Mesendoderm (in vitro differentiated cells): ENCODE measurements at regions not wholly inside any gene's neighbourhood (a gene's known extent, or its start where the extent isn't known, plus 50 kb on each side); places are given as distances from the start of the nearest gene placed in this dataset.
A peak's percentile ranks its signal among the peaks of the same experiment; 100 is the strongest.

Experiments
- DNase-seq: peaks from one replicate; pipeline ENCODE4 v3.0.0; 2013
- H2AK5ac ChIP-seq: 2 replicates; pipeline ENCODE4 v1.6.1; 2013; ENCODE audit warnings: low read length, inconsistent platforms
- H2BK120ac ChIP-seq: 2 replicates; pipeline ENCODE4 v1.6.1; 2013; ENCODE audit warnings: low read depth, mild to moderate bottlenecking, low read length, moderate library complexity, mixed read lengths
- H2BK15ac ChIP-seq: replicated peaks from 2 replicates; pipeline ENCODE4 v1.6.1; 2013; ENCODE audit warnings: low read depth, mild to moderate bottlenecking, moderate library complexity
- H2BK5ac ChIP-seq: 2 replicates; pipeline ENCODE4 v1.6.1; 2013; ENCODE audit warnings: low read length, inconsistent platforms
- H3K18ac ChIP-seq: 2 replicates; pipeline ENCODE4 v1.6.1; 2013; ENCODE audit warnings: mild to moderate bottlenecking, low read length, mixed read lengths
- H3K23ac ChIP-seq: one replicate; pipeline ENCODE4 v1.6.1; 2013; ENCODE audit warnings: low read length
- H3K27ac ChIP-seq: 2 replicates; pipeline ENCODE4 v1.5.1; 2013; ENCODE audit warnings: low read depth, mild to moderate bottlenecking, inconsistent platforms, low read length, moderate library complexity
- H3K27me3 ChIP-seq: 2 replicates; pipeline ENCODE4 v1.6.1; 2013; ENCODE audit warnings: low read length, control low read depth, mild to moderate bottlenecking, inconsistent platforms; ENCODE audit not compliant: insufficient read depth, poor library complexity
- H3K36me3 ChIP-seq: 2 replicates; pipeline ENCODE4 v1.6.1; 2013; ENCODE audit warnings: low read length, inconsistent platforms; ENCODE audit not compliant: control insufficient read depth, insufficient read depth
- H3K4ac ChIP-seq: one replicate; pipeline ENCODE4 v1.6.1; 2013; ENCODE audit warnings: low read depth, mild to moderate bottlenecking, low read length, moderate library complexity
- H3K4me1 ChIP-seq: 2 replicates; pipeline ENCODE4 v1.6.1; 2013; ENCODE audit warnings: low read depth, low read length, inconsistent platforms; ENCODE audit not compliant: control insufficient read depth
- H3K4me2 ChIP-seq: 2 replicates; pipeline ENCODE4 v1.6.1; 2013; ENCODE audit warnings: low read length
- H3K4me3 ChIP-seq: 2 replicates; pipeline ENCODE4 v1.5.1; 2013; ENCODE audit warnings: mild to moderate bottlenecking, low read length
- H3K56ac ChIP-seq: one replicate; pipeline ENCODE4 v1.6.1; 2013; ENCODE audit warnings: low read length
- H3K79me1 ChIP-seq: 2 replicates; pipeline ENCODE4 v1.6.1; 2013; ENCODE audit warnings: low read length, inconsistent platforms
- H3K79me2 ChIP-seq: 2 replicates; pipeline ENCODE4 v1.6.1; 2013; ENCODE audit warnings: mild to moderate bottlenecking, low read length; ENCODE audit not compliant: control insufficient read depth, insufficient read depth
- H3K9ac ChIP-seq: 2 replicates; pipeline ENCODE4 v1.6.1; 2013; ENCODE audit warnings: low read length, inconsistent platforms
- H4K5ac ChIP-seq: one replicate; pipeline ENCODE4 v1.6.1; 2013; ENCODE audit warnings: low read length
- H4K8ac ChIP-seq: one replicate; pipeline ENCODE4 v1.6.1; 2013; ENCODE audit warnings: low read depth, mild to moderate bottlenecking, control low read depth, low read length, moderate library complexity
- WGBS: extraction: QIAGEN DNeasy Blood & Tissue Kit; methylation state at CpG from one replicate; pipeline ENCODE4 v1.1.7; 2013; ENCODE audit warnings: low lambda C conversion rate, missing lambda C conversion rate; ENCODE audit not compliant: insufficient coverage; ENCODE audit errors: extremely low coverage; 5-methylcytosine and 5-hydroxymethylcytosine counted together

DNA sequence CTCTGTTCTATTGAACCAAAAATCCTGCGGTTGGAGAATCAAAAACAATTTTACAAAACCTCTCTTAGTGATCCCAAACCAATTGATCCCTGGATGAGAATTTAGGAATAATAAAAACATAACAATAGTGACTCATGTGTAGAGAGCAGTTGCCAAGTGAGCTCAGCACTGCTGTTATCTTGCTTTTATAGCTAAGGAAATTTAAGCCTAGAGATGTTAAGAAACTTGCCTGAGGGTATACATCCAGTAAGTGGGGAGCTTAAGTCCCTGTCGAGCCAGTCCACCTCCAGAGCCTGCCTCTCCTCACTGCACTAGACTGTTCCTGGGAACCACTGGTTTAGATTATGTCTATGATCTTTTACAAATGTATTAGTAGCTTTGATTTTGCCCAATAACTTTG is 358.4 kb upstream of the LMCD1 start:
- no peak overlapping the region for H3K27ac ChIP-seq
- H3K18ac ChIP-seq = peak overlapping the region; percentile 51
- no peak overlapping the region for H3K23ac ChIP-seq
- no peak overlapping the region for H3K4ac ChIP-seq
- H3K36me3 ChIP-seq = no peaks in the 10 kb centered on the region
- H2AK5ac ChIP-seq = no peak overlapping the region
- no peak overlapping the region for H3K4me2 ChIP-seq
- H4K8ac ChIP-seq = no peak overlapping the region
- no peak overlapping the region for H2BK15ac ChIP-seq
- H3K56ac ChIP-seq = no peak overlapping the region
- H3K9ac ChIP-seq = no peak overlapping the region
- no peak overlapping the region for H2BK5ac ChIP-seq
- H4K5ac ChIP-seq = no peak overlapping the region
- no peak overlapping the region for H3K4me3 ChIP-seq
- no peaks in the 10 kb centered on the region for H3K79me1 ChIP-seq
- no CpG with 5 or more reads among the region's 2 CpGs for WGBS
- no peaks in the 10 kb centered on the region for H3K79me2 ChIP-seq
- no peak overlapping the region for H2BK120ac ChIP-seq
- peaks cover 4% of the 10 kb centered on the region for H3K4me1 ChIP-seq
- DNase-seq = peak; percentile 63
- H3K27me3 ChIP-seq = no peaks in the 10 kb centered on the region

- H3K23ac ChIP-seq = no peak overlapping the region
- no peak overlapping the region for H3K4ac ChIP-seq
- no peak overlapping the region for H2BK5ac ChIP-seq
- H2BK15ac ChIP-seq = no peak overlapping the region
- no peak overlapping the region for H3K56ac ChIP-seq
- no peaks in the 10 kb centered on the region for H3K79me1 ChIP-seq
- peaks cover 4% of the 10 kb centered on the region for H3K4me1 ChIP-seq
- H3K27ac ChIP-seq = no peak overlapping the region
- H3K9ac ChIP-seq = no peak overlapping the region
- H3K4me3 ChIP-seq = no peak overlapping the region
- no peak overlapping the region for H3K4me2 ChIP-seq
- WGBS = no CpG with 5 or more reads among the region's 2 CpGs
- H3K27me3 ChIP-seq = no peaks in the 10 kb centered on the region
- no peaks in the 10 kb centered on the region for H3K79me2 ChIP-seq
- DNase-seq = no peak
- peak overlapping the region; percentile 65 for H4K8ac ChIP-seq
- H3K18ac ChIP-seq = peak overlapping the region; percentile 60
- no peak overlapping the region for H2AK5ac ChIP-seq
- H4K5ac ChIP-seq = no peak overlapping the region
- H2BK120ac ChIP-seq = no peak overlapping the region
- H3K36me3 ChIP-seq = no peaks in the 10 kb centered on the region
These were observed 356.0 kb upstream of the LMCD1 start for GRCh38 chr3:8145661-8146060.

DNA sequence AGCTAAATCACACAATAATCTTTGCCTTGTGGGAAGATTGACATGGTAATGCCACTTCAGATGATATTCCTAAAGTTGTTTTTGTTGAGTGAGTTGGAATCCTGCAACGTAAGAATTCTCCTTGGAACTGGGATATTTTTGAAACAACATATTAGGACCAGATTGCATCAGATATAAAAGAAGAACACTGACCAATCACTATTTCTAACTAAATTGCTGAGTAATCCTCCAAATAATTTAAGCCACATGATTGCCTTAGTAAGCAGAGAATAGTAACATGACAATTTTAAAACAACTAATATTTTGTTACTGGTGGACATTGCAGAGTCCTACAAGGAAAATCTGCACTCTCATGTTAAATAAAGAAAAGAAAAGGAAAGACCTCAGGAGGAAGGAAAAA is 353.9 kb upstream of the LMCD1 start:
- Histone ChIP-seq H3K4ac (no peak overlapping the region), H2BK5ac (no peak overlapping the region), H3K23ac (no peak overlapping the region), H3K79me1 (no peaks in the 10 kb centered on the region), H3K18ac (no peak overlapping the region), H3K4me2 (no peak overlapping the region), H2AK5ac (no peak overlapping the region), H2BK15ac (no peak overlapping the region), H3K4me3 (no peak overlapping the region), H4K5ac (no peak overlapping the region), H3K36me3 (no peaks in the 10 kb centered on the region), H4K8ac (no peak overlapping the region), H3K4me1 (peaks cover 4% of the 10 kb centered on the region), H3K27ac (no peak overlapping the region), H3K27me3 (no peaks in the 10 kb centered on the region), H3K56ac (no peak overlapping the region), H3K79me2 (no peaks in the 10 kb centered on the region), H2BK120ac (no peak overlapping the region), H3K9ac (no peak overlapping the region)
- DNase-seq = no peak
- no CpG with 5 or more reads among the region's 1 CpG for WGBS

DNA sequence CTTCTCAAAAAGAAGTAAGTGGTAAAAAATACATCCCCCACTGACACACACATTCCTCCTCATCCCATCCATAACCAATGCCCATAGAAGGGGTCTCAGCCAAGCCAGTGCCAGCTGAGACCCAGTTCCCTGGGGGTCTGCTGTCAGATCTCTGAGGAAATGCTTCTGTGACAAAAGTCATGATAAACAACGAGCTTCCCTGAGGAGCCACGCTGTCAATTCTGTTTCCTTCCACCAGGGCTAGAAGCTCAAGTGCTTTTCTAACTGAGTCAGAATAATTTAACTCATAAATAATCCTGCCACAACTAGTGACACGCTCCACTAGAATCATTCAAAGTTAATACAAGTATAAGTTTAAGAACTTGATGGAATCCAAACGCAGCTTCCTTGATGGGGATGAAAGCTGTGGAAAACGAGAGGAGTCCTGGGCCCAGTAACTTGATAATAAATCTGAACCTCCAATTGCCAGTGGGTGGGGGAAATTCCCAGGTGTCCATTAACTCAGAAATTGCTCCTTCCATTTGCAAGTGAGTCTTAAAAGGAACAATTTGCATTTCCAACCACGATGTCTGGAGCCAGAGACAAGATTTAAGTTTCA is 348.7 kb upstream of the LMCD1 start:
- H3K27me3 ChIP-seq = no peaks in the 10 kb centered on the region
- no peak overlapping the region for H3K23ac ChIP-seq
- no peak overlapping the region for H3K4ac ChIP-seq
- H3K4me1 ChIP-seq = no peaks in the 10 kb centered on the region
- H2BK5ac ChIP-seq = no peak overlapping the region
- no peak overlapping the region for H3K18ac ChIP-seq
- H3K4me2 ChIP-seq = no peak overlapping the region
- H2BK15ac ChIP-seq = no peak overlapping the region
- H3K27ac ChIP-seq = no peak overlapping the region
- H4K5ac ChIP-seq = no peak overlapping the region
- H2BK120ac ChIP-seq = peak overlapping the region; percentile 85
- no peak overlapping the region for H3K4me3 ChIP-seq
- peak; percentile 40 for DNase-seq
- no peak overlapping the region for H3K56ac ChIP-seq
- no peaks in the 10 kb centered on the region for H3K79me1 ChIP-seq
- no peaks in the 10 kb centered on the region for H3K79me2 ChIP-seq
- H2AK5ac ChIP-seq = no peak overlapping the region
- peak overlapping the region; percentile 57 for H4K8ac ChIP-seq
- WGBS = no CpG with 5 or more reads among the region's 6 CpGs
- no peak overlapping the region for H3K9ac ChIP-seq
- no peaks in the 10 kb centered on the region for H3K36me3 ChIP-seq

- no peak overlapping the region for H4K5ac ChIP-seq
- H3K4ac ChIP-seq = no peak overlapping the region
- H3K56ac ChIP-seq = no peak overlapping the region
- no peaks in the 10 kb centered on the region for H3K36me3 ChIP-seq
- H3K27me3 ChIP-seq = no peaks in the 10 kb centered on the region
- peaks cover 1% of the 10 kb centered on the region for H3K4me1 ChIP-seq
- H3K79me2 ChIP-seq = no peaks in the 10 kb centered on the region
- DNase-seq = no peak
- H3K9ac ChIP-seq = no peak overlapping the region
- H3K27ac ChIP-seq = no peak overlapping the region
- H3K23ac ChIP-seq = no peak overlapping the region
- H2BK5ac ChIP-seq = no peak overlapping the region
- no peak overlapping the region for H2BK120ac ChIP-seq
- no peak overlapping the region for H2BK15ac ChIP-seq
- no peak overlapping the region for H3K4me2 ChIP-seq
- H3K18ac ChIP-seq = peak overlapping the region; percentile 20
- H4K8ac ChIP-seq = no peak overlapping the region
- no peak overlapping the region for H2AK5ac ChIP-seq
- no peak overlapping the region for H3K4me3 ChIP-seq
- no peaks in the 10 kb centered on the region for H3K79me1 ChIP-seq
These were observed 347.8 kb upstream of the LMCD1 start for GRCh38 chr3:8153800-8154199.

DNA sequence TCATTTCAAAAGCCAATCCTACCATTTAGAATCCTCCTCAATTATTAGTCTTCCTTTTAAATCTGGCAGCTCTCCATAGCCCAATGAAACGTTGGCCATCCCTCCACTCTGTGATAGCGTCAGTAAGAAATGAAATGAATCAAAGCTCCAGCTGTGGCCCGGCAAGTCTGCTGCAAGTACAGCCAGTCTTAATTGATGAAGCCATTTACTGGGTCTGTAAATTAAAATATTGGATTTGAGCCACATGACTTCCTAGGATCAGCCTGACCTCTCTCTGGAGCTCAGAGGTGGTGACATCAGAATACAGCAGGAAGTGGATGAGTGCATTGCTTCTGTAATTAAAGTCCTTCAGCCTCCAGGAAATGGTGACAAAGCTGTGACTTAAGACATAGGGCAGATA is 347.0 kb upstream of the LMCD1 start:
- Histone ChIP-seq H3K4me2 (no peak overlapping the region), H3K79me2 (no peaks in the 10 kb centered on the region), H4K8ac (no peak overlapping the region), H3K27ac (no peak overlapping the region), H3K27me3 (no peaks in the 10 kb centered on the region), H3K4me3 (no peak overlapping the region), H2BK5ac (no peak overlapping the region), H3K9ac (no peak overlapping the region), H3K79me1 (no peaks in the 10 kb centered on the region), H3K4ac (no peak overlapping the region), H2BK15ac (no peak overlapping the region), H3K18ac (no peak overlapping the region), H4K5ac (no peak overlapping the region), H3K36me3 (no peaks in the 10 kb centered on the region), H2BK120ac (no peak overlapping the region), H3K56ac (peak overlapping the region; percentile 8), H3K23ac (no peak overlapping the region), H2AK5ac (no peak overlapping the region), H3K4me1 (peaks cover 4% of the 10 kb centered on the region)
- no CpG with 5 or more reads among the region's 3 CpGs for WGBS
- peak; percentile 26 for DNase-seq
